ENCODE measurements at regions not wholly inside any gene's neighbourhood (a gene's known extent, or its start where the extent isn't known, plus 50 kb on each side); places are given as distances from the start of the nearest gene placed in this dataset.

DNA sequence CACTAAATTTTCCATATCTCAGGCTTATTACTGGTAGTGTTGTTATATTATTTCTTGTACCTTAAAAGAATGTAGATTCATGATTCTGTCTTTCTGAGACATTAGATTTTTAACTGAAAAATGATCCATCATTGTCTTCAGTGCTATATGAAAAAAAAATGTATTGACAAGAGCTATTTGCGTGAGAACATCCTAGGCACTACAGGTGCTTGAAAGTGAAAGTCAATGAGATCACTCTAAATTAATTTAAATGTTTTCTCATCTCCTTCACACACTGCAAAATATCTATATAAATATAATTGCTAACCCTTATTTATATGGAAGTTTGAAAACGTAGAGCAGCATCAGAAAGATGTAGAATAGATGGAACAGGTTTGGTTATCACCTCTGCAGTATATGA is 684.6 kb downstream of the TRIB2 start:
- TF ChIP-seq, protein P1, sequence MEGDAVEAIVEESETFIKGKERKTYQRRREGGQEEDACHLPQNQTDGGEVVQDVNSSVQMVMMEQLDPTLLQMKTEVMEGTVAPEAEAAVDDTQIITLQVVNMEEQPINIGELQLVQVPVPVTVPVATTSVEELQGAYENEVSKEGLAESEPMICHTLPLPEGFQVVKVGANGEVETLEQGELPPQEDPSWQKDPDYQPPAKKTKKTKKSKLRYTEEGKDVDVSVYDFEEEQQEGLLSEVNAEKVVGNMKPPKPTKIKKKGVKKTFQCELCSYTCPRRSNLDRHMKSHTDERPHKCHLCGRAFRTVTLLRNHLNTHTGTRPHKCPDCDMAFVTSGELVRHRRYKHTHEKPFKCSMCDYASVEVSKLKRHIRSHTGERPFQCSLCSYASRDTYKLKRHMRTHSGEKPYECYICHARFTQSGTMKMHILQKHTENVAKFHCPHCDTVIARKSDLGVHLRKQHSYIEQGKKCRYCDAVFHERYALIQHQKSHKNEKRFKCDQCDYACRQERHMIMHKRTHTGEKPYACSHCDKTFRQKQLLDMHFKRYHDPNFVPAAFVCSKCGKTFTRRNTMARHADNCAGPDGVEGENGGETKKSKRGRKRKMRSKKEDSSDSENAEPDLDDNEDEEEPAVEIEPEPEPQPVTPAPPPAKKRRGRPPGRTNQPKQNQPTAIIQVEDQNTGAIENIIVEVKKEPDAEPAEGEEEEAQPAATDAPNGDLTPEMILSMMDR (conservative IDR thresholded peaks at IDR 0.05 in 1 of 2, IDR thresholded peaks at IDR 0.05 in 1 of 2; ENCODE audit: low read depth in 1 of 2, low read length in 2 of 2): no peak
- no peak for TF ChIP-seq EZH2 (IDR thresholded peaks at IDR 0.05; ENCODE audit: low read length, missing control alignments)
